NCI-H774 (cell line): ENCODE measurements at regions not wholly inside any gene's neighbourhood (a gene's known extent, or its start where the extent isn't known, plus 50 kb on each side); places are given as distances from the start of the nearest gene placed in this dataset.
"Not testable (repeated sequence)": the region's sequence is repeated elsewhere in the genome, so short reads cannot be mapped to it uniquely, and the experiment has no call there.

ENCODE experiments used
- DNase-seq: peaks from one replicate; lab custom pipeline; 2025; lab: John Stamatoyannopoulos, UW

DNA sequence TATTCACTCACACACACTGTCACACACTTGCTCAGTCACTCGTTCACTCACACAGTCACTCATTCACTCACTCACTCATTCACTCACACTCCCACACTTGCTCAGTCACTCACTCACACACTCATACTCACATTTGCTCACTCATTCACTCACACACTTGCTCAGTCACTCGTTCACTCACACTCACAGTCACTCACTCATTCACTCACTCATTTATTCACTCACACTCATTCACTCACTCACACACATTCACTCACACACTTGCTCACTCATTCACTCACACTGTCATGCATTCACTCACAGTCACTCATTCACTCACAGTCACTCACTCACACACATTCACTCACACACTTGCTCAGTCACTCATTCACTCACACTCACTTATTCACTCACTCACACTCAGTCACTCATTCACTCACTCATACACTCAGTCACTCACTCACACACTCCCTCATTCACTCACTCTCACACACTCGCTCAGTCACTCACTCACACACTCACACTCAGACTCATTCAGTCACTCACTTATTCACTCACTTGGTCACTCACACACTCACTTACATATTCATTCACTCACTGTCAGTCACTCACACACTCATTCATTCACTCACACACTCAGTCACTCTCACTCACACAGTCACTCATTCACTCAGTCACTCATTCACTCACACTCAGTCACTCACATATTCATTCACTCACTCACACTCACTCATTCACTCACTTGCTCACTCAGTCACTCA lies 167.0 kb upstream of the C1orf174 start:
- no peak for DNase-seq

DNA sequence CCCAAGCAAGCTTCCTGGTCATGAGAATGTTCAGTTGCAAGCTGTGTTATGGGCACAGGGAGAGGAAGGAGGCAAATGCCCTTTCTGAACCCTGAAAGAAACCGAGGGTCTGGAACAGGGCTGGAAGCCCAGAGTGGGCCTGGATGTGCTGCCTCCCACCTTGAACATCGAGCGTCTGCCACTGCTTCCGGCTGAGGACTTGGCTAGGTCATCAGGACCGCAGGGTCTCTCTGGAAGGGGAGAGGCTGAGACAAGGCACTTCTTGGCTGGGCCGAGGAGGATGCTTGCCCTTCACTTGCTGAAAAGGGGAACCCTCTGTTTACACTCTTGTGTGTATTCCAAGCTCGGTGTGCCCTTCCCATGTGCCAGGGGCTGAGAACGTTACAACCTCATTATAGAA lies 168.0 kb upstream of the C1orf174 start:
- DNase-seq = no peak

DNA sequence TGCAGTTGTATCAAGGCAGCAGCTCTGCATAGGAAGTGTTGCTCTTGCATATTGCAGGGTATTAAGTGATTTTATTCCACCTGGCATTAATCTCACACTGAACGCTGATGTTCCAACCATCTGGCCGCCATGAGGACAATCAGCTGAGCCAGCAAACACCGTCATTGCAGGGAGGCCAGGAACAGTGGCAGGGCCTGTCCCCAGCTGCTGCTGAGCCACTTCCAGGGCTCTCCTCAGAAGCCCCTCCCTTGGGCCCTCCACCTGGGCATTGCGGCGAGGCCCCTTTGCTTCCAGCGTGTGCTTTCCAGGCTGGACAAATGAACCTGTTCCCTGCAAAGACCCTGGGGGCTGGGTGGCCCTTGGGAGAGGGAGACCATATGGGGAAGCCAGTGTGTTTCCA lies 171.6 kb upstream of the C1orf174 start:
- DNase-seq = no peak

DNA sequence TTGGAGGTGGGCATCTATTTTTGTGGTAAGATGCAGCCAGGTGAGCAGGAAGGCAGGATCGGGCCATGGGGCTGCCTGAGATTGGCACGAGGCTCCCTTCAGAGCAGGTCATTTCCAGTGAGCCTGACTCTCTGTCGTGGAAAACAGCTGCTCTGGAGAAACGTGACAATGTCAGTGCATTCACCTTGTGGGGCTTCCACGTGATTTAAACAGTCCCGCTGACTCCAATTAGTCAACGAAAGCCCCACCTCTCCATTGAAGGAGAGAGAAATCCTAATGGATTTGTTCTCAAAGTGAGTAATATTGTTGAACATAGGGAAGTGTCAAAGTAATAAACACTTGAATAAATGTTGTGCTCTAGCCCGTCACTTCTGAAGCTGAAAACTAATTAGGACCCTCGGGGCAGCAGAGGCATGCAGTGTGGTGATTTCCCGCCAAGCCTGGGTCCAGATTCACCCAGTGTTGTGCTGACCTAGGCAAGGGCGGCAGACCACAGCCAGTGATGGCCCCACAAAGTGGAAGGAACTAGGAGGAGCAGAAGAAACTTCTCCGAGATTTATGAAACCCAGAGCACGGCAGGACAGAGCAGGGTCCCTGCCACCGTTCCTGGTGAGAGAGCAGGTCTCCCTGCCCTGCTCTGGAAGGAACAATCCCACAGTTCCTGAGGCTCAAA lies 172.5 kb upstream of the C1orf174 start:
- DNase-seq = no peak

DNA sequence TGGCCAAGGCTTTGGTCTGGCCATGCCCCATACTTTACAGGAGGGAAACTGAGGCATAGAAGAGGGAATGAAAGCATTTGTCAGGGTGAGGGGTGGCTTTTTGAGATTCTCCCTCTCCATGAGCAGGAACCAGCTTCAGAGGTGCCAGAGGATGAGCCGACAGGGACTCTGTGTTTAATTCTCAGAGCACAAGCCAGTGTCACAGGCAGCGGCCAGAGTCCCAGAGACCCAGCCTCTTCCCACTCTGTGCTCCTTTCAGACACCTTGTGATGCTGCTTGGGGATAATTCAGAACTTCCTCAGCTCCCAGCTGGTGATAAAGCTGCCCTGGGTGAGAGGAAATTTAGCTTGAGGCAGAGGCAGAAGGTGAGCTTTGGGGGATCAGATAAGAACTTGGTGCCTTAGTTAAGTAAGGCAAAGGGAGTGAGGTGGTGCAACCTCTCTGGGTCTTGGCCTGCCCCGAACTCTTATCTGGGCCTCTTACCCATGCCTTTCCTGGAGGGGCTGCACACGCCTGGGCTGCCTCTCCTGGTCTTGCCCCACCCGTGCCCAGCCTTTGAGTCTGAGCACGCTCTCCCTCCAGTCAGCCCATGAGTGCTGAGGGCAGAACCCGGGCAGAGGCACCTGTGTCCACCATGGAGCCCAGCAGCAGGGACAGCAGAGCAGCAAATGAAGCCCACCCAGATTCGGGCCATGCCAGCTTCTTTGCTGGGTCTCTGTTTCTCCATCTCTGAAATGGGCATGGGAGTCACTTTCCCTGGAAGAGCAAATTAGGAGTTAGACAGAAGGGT lies 175.6 kb upstream of the C1orf174 start:
- DNase-seq = no peak

DNA sequence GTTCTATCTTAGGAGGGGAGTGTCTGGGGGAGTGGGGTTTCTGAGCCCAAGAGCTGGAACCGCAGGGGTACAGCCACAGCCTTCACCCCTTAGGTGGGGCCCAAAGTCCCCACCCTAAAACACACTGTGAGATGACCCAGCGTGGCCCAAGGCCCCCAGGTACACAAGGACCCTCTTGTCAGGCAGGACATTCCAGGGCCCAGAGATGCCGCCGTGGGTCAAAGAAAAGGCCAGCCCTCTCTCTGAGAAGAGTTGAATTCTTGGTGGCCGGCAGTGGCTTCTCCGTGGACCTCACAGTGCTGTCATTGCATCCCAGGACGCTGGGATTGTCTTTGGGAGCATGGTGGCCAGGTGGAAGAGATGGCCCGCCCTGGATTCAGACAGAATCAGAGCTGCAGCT lies 176.3 kb upstream of the C1orf174 start:
- no peak for DNase-seq

DNA sequence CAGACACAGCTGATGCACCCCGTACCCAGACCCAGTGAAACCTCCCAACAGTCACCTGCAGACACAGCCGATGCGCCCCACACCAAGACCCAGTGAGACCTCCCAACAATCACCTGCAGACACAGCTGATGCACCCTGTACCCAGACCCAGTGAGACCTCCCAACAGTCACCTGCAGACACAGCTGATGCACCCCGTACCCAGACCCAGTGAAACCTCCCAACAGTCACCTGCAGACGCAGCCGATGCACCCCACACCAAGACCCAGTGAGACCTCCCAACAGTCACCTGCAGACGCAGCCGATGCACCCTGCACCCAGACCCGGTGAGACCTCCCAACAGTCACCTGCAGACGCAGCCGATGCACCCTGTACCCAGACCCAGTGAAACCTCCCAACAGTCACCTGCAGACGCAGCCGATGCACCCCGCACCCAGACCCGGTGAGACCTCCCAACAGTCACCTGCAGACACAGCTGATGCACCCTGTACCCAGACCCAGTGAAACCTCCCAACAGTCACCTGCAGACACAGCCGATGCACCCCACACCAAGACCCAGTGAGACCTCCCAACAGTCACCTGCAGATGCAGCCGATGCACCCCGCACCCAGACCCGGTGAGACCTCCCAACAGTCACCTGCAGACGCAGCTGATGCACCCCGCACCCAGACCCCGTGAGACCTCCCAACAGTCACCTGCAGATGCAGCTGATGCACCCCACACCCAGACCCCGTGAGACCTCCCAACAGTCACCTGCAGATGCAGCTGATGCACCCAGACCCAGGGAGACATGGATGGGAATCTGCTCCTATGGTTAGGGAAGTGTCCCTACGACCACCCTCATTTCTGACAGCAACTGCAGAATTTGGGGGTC lies 178.3 kb upstream of the C1orf174 start:
- not testable (repeated sequence) for DNase-seq

DNA sequence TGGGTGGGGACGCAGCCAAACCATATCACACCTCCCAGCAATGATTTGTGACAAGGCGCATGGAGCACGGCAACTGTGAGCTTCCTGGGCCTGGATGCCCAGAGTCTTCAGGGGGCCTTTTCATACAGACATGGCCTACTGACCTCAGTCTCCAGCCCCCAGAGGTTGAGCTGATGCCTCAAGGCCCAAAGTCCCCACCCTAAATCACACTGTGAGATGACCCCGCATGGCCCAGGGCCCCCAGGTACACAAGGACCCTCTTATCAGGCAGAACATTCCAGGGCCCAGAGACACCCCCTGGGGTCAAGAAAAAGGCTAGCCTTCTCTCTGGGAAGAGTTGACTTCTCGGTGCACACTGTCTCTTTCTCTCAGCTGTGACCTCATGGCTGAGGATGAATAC lies 179.7 kb upstream of the C1orf174 start:
- DNase-seq = no peak

DNA sequence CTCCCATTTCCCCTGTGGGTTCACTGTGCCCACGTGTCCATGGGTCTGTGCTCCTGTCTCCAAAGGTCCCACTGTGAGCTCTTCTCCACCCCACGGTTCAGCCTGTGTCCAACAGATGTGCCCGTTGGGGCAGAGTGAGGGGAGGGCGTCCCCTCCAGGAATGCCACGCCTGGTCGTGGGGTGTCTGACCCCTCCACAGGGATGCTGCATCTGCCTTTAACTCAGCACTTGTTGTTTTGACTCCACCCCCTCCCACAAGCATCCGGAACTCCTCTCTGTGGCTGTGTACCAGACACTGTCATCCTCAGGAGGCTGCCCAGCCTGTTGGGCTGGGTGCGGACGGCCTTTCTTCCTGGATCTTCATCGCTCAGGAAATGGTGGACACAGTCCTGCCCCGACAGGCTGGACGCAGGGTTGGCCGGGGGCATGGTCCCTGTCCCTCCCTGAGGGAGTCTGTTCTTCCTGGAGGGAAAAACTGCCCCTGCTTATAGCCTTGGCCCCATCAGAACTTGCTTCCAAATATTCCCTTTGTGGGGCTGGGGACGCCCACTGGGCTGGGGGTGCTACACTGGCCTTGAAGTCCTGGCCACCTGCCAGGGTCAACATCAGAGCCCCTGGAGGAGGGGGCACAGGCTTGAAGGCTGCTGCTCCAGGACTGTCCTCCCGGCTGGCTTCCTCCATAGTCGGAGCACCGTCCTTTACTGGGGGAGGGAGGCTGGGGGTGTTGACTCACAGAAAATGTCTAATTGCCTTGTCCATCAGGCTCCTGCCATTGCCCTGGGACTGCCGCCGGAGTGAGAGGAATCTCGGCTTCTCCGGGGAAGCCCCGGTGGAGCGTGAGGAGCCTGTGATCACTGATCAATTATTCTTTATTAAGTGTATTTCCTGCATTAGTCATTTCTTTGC lies 182.0 kb upstream of the C1orf174 start:
- DNase-seq = no peak

DNA sequence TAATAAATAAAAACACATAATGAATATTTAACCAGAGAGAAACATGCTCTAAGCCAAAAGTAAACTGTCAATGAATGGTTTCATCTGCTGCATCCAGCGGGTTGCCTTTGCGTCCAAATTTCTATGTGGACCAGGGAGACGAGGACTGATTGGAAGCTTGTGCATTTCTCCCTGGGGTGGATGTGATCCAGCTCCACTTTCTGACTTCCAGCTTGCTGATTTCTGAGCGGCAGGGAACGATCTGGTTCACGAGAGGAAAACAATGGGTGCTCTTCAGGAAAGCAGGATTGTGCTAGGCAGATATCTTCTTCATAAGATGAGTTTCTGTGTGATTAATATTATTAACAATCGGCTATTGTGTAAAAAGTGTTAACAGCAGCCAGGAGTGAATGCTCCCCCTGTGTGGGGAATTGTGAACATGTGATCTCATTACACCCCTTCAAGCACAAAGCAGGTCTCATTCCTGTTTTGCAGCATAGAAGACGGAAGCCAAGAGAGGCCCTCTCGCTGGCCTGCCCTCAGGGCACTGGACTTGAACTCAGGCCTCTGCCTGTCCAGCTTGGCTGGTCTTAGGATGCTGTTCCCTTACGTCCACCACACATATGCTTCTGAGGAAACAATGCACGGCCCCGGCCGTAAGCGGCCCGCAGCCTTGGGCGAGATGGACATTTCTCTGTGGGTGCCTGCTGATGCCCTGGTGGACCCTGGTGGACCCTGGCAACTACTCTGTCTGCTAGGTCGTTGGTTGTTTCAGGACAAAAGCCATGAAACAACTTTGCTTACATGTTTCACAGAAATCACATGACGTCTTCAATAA lies 183.4 kb upstream of the C1orf174 start:
- DNase-seq = no peak

DNA sequence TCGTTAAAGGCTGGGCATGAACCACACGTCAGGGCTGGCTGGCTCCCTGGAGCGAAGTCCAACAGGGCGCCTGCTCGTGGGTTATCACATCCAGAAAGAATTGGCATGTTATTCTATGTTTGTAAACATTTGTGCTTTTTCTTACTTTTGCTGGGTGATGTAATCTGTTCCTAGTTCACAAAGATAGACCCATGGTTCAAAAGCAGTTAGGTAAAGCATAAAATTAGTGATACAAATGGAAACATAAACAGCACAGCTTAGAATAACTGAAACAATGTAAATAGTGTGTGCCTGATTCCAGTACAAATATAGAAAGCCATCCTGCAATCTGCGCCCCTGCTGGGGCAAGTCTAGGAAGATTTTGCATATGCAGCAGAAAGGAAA lies 184.0 kb upstream of the C1orf174 start:
- no peak for DNase-seq

DNA sequence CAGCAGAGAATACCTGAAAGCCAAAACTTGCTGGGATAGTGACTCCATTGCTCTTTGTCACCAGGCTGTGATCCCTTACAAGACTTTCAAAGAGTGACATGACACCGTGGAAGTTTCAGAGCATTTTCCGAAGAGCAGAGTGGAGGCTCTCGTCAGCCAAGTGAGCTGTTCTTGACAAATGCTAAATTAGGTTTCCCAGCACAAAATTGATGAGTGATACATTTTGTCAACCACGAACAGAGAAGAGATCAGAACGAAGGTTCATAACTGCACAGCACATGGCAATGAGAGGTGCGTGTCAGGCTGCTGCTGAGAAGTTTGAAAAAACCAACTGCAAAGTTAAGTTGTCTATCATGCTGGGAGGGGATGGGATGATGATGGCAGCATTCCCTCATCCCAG lies 184.4 kb upstream of the C1orf174 start:
- DNase-seq = no peak

DNA sequence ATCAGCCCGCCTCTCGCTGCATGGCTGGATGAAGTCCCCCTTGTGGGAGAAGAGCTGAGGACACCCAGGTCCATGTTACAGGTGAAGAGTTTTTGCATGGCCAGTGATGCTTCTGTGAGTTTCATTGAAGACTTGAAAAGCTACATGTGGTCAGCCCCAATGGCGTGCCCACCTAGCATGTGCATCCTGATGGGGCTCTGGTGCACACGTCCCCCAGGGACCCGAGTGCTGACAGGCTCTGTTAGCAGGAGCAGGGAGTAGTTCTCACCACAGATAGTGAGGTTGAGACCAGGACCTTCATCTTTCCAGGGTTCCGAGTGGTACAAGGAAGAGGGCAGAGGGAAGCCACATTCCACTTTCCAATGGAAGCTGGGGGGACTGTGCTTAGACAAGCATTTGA lies 184.8 kb upstream of the C1orf174 start:
- DNase-seq = no peak

DNA sequence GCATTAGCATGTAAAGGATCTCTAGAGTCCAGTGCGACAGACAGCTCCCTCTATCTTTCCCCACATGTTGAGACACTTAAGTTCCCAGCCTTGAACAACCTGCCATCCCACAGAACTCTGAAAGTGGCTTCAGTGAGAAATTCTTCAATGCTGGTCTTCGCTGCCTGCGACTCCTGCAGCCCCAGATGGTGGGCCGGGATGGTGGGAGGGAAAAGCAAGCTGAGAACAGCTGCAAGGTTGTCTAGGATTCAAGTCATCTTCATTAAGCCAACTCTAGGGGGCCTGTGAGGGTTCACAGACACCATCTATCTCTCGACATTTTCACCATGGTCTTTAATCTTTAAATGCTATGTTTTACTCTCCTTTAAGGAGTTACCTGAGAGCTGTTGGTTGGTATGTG lies 185.5 kb upstream of the C1orf174 start:
- DNase-seq = no peak

DNA sequence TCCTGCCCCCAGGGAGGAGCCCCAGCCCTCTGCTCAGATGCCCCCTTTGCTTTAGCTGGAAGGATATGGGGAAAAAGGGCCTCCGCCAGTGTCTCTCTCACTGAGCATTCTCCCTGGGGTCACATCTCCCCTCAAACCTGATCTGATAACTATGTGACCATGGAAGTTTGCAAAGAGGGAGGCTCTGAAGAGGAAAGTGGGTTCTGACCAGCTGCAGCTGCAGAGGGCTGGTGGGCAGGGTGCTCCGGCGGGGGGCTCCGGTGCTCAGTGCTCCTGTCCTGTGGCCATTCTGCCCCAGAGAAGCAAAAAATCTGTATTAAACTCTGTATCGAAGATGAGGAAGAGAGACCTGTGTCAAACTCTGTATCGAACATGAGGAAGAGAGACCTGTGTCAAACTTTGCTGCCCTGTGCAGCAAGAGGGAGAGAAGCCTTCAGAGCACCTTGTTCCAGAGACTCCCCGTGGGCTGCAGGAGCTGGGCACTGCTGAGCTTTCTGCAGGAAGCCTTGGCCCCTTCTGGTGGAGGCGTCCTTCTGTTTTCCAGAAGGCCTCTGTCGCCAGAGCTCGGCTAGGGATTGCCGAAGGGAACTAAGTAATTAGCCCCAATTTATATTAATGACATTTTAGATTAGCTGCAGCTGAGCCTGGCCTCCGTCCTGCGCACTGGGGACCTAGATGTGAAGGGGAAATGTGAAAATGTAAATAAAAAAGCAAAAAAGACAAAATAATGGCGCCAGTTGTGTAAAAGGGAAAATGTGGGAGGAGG lies 186.2 kb upstream of the C1orf174 start:
- no peak for DNase-seq

DNA sequence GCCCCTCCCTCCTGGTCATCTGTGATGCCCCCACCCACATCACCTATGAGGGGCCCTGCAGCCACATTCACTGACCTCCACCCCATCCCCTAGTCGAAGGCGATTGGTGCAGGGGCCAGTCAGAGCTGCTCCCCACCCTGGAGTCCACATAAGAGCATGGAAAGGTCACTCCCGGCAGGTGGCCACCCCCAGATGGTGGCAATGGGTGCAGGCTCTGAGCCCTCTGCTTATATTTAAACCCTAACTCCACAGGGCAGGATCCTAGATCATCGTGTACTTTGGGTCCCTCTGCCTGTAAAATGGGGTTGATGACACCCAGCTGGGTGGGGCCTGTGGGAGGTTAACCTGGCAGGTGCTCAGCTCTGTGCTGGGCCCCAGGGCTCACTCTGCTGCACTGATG lies 186.8 kb upstream of the C1orf174 start:
- DNase-seq = no peak

DNA sequence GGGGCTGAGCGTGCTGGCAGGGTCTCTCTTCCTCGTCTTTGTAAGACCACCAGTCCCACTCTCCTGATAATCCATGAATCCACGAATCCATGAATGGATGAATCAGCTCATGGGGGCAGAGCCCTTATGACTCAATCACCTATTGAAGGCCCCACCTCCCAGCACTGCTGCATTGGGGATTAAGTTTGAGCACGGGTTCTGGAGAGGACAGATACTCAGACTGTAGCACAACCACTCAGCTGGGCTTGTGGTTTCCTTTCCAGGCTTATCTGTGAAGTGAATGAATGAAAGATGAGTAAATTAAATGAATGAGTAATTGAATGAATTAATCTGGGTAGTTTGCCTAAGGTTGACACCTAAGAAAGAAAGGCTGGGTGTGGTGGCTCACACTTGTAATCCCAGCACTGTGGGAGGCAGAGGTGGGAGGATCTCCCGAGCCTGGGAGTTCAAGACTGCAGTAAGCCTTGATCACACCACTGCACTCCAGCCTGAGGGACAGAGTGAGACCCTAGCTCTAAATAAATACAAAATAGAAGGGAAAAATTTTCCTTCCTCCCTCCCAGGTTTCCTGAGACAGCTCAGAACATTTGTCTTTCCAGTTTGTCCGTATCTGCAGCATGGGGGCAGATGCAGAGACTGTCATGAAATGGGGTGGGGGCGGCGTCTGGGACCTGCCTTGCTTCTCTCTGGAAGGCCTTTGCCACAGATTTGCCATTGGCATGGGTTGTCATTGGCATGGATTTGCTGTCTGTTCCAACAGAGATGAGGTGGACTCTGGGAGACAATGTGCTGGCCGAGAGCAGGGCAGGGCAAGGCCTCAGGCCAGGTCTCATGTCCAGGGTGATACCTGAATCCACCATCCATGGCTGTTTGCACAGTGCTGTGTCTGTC lies 187.7 kb upstream of the C1orf174 start:
- no peak for DNase-seq

DNA sequence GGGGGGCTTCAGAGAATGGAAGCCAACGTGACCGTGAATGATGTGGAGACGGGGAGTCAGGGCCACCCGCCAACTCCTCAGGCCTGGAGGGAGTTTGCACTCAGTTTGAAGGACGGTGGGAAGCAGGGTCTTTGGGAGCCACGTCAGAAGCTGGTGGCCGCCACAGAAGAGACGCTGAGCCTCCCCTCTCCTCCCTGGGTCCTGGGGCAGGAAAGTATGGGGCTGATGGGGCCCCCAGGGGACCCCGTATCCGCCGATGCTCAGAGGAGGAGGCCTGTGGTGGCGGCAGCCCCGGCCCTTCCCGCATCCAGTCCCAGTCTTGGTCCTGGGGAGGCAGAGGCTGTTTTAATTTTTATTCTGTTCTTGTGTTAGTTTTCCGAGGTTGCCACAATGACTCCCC lies 188.6 kb upstream of the C1orf174 start:
- no peak for DNase-seq
